K562 (cell line): ENCODE measurements at regions not wholly inside any gene's neighbourhood (a gene's known extent, or its start where the extent isn't known, plus 50 kb on each side); places are given as distances from the start of the nearest gene placed in this dataset.

Experiments
- EZH2 ChIP-seq: IDR thresholded peaks from 2 replicates; pipeline ENCODE4 v1.6.1; 2012; ENCODE audit warnings: low read depth, mild to moderate bottlenecking, inconsistent platforms, low read length, borderline replicate concordance
- ILK ChIP-seq: fragments of 450-650 bp; IDR thresholded peaks from 2 replicates; pipeline ENCODE4 v1.6.1; 2016; ENCODE audit warnings: missing genetic modification characterization, low read depth, mild to moderate bottlenecking, missing compliant biosample characterization, moderate library complexity, borderline replicate concordance
- ZBED1 ChIP-seq: IDR thresholded peaks from 2 replicates; pipeline ENCODE4 v1.6.1; 2014
- TF ChIP-seq, protein P1 (sequence below): IDR thresholded peaks from 3 replicates; pipeline ENCODE4 v1.6.1; 2011; ENCODE audit warnings: borderline replicate concordance, mild to moderate bottlenecking; ENCODE audit not compliant: insufficient read length, insufficient read depth

GRCh38 chr1:172900376-172900997 lies 150.3 kb downstream of the TNFSF18 start:
- TF ChIP-seq, protein P1, sequence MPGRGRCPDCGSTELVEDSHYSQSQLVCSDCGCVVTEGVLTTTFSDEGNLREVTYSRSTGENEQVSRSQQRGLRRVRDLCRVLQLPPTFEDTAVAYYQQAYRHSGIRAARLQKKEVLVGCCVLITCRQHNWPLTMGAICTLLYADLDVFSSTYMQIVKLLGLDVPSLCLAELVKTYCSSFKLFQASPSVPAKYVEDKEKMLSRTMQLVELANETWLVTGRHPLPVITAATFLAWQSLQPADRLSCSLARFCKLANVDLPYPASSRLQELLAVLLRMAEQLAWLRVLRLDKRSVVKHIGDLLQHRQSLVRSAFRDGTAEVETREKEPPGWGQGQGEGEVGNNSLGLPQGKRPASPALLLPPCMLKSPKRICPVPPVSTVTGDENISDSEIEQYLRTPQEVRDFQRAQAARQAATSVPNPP, result no peak
- TF ChIP-seq EZH2 (no peak), ILK (tag) (no peak), ZBED1 (no peak)
